OCI-LY1 (cell line): ENCODE measurements at regions not wholly inside any gene's neighbourhood (a gene's known extent, or its start where the extent isn't known, plus 50 kb on each side); places are given as distances from the start of the nearest gene placed in this dataset.
"Not testable (repeated sequence)": the region's sequence is repeated elsewhere in the genome, so short reads cannot be mapped to it uniquely, and the experiment has no call there.

Experiments
- EZH2 ChIP-seq: fragments of 200-600 bp; sonication (generic), shearing (Covaris generic); IDR thresholded peaks from 2 replicates; pipeline ENCODE4 v1.8.0; 2017; ENCODE audit warnings: borderline replicate concordance, mixed run types, mild to moderate bottlenecking, antibody characterized with exemption, low read length, moderate library complexity, mixed read lengths
- TF ChIP-seq, protein P1 (sequence below): fragments of 200-600 bp; sonication (generic), shearing (Covaris generic); IDR thresholded peaks from 2 replicates; pipeline ENCODE4 v1.5.1; 2017; ENCODE audit warnings: mild to moderate bottlenecking, antibody characterized with exemption, low read length, moderate library complexity, mixed read lengths

GRCh38 chrX:99988532-99988931, 421.5 kb downstream of the PCDH19 start:
- TF ChIP-seq, protein P1, sequence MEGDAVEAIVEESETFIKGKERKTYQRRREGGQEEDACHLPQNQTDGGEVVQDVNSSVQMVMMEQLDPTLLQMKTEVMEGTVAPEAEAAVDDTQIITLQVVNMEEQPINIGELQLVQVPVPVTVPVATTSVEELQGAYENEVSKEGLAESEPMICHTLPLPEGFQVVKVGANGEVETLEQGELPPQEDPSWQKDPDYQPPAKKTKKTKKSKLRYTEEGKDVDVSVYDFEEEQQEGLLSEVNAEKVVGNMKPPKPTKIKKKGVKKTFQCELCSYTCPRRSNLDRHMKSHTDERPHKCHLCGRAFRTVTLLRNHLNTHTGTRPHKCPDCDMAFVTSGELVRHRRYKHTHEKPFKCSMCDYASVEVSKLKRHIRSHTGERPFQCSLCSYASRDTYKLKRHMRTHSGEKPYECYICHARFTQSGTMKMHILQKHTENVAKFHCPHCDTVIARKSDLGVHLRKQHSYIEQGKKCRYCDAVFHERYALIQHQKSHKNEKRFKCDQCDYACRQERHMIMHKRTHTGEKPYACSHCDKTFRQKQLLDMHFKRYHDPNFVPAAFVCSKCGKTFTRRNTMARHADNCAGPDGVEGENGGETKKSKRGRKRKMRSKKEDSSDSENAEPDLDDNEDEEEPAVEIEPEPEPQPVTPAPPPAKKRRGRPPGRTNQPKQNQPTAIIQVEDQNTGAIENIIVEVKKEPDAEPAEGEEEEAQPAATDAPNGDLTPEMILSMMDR = not testable (repeated sequence)
- not testable (repeated sequence) for TF ChIP-seq EZH2
